Fibroblast of lung (primary cell): ENCODE measurements at regions not wholly inside any gene's neighbourhood (a gene's known extent, or its start where the extent isn't known, plus 50 kb on each side); places are given as distances from the start of the nearest gene placed in this dataset.
"Not testable (repeated sequence)": the region's sequence is repeated elsewhere in the genome, so short reads cannot be mapped to it uniquely, and the experiment has no call there.

Experiments used
- DNase-seq, 2 donors: peaks; one replicate each; pipeline versions ENCODE4 v3.0.0 to v3.0.0-alpha.2; 2010; ENCODE audit warnings: low read depth in 2 of 2
- H2AFZ ChIP-seq: 2 replicates; pipeline ENCODE4 v1.5.1; 2012; ENCODE audit warnings: low read length, control low read depth, inconsistent platforms
- H3K27ac ChIP-seq: 2 replicates; pipeline ENCODE4 v1.5.1; 2011; ENCODE audit warnings: low read length, control low read depth; ENCODE audit not compliant: insufficient read depth
- H3K27me3 ChIP-seq: 2 replicates; pipeline ENCODE4 v1.5.1; 2011; ENCODE audit warnings: mild to moderate bottlenecking, low read length; ENCODE audit not compliant: control insufficient read depth, insufficient read depth
- H3K36me3 ChIP-seq: 2 replicates; pipeline ENCODE4 v1.5.1; 2011; ENCODE audit warnings: low read length; ENCODE audit not compliant: control insufficient read depth, insufficient read depth
- H3K4me1 ChIP-seq: 2 replicates; pipeline ENCODE4 v1.5.1; 2011; ENCODE audit warnings: low read length; ENCODE audit not compliant: control insufficient read depth, insufficient read depth; ENCODE audit errors: extremely low read depth
- H3K4me2 ChIP-seq: 2 replicates; pipeline ENCODE4 v1.5.1; 2011; ENCODE audit warnings: low read length, control low read depth; ENCODE audit not compliant: insufficient read depth; ENCODE audit errors: extremely low read depth
- H3K4me3 ChIP-seq, 4 experiments: fragments of 200-600 bp in 1 of 4; sonication (generic) in 1 of 4; replicated peaks in 1 of 4; 2 replicates each; pipeline ENCODE4 v1.5.1; 2011 to 2016; ENCODE audit warnings: low read length in 4 of 4, low read depth in 3 of 4, mild to moderate bottlenecking in 3 of 4, control low read depth in 2 of 4, inconsistent platforms in 1 of 4, mixed read lengths in 1 of 4; ENCODE audit not compliant: insufficient read depth in 1 of 4; ENCODE audit errors: control extremely low read depth in 1 of 4
- H3K79me2 ChIP-seq: 2 replicates; pipeline ENCODE4 v1.5.1; 2012; ENCODE audit warnings: mild to moderate bottlenecking, low read length, inconsistent platforms; ENCODE audit not compliant: control insufficient read depth, insufficient read depth
- H3K9ac ChIP-seq: 2 replicates; pipeline ENCODE4 v1.5.1; 2011; ENCODE audit warnings: mild to moderate bottlenecking, low read length, control low read depth; ENCODE audit not compliant: insufficient read depth
- H3K9me3 ChIP-seq: 2 replicates; pipeline ENCODE4 v1.5.1; 2012; ENCODE audit warnings: low read depth, low read length; ENCODE audit not compliant: control insufficient read depth, insufficient read depth
- H4K20me1 ChIP-seq: 2 replicates; pipeline ENCODE4 v1.5.1; 2011; ENCODE audit warnings: low read length; ENCODE audit not compliant: control insufficient read depth, insufficient read depth; ENCODE audit errors: extremely low read depth
- CTCF ChIP-seq, 2 donors: IDR thresholded peaks in 1 of 2; conservative IDR thresholded peaks in 1 of 2; 1 replicate in 1 of 2; 2 replicates in 1 of 2; pipeline ENCODE4 v1.5.1; 2011 to 2012; ENCODE audit warnings: low read length in 2 of 2, control low read depth in 1 of 2, inconsistent platforms in 1 of 2, low read depth in 1 of 2, mild to moderate bottlenecking in 1 of 2
- EZH2 ChIP-seq: IDR thresholded peaks from 2 replicates; pipeline ENCODE4 v1.5.1; 2012; ENCODE audit warnings: low read length, control low read depth, mild to moderate bottlenecking; ENCODE audit errors: missing control alignments

- TF ChIP-seq EZH2 (no peak), CTCF (conservative IDR thresholded peaks at IDR 0.05 in 1 of 2, IDR thresholded peaks at IDR 0.05 in 1 of 2; ENCODE audit: low read depth in 1 of 2, low read length in 2 of 2) (no peak)
- no peak overlapping the region for H3K4me3 ChIP-seq
- H2AFZ ChIP-seq: no peak overlapping the region
- no peaks in the 10 kb centered on the region for H3K27me3 ChIP-seq
- no peak overlapping the region for H3K27ac ChIP-seq
- no peaks in the 10 kb centered on the region for H3K9me3 ChIP-seq
- no peaks in the 10 kb centered on the region for H3K36me3 ChIP-seq
- H3K79me2 ChIP-seq: no peaks in the 10 kb centered on the region
- DNase-seq: no peak
- H3K4me2 ChIP-seq: no peak overlapping the region
- H3K4me1 ChIP-seq: no peaks in the 10 kb centered on the region
- no peak overlapping the region for H3K9ac ChIP-seq
- no peaks in the 10 kb centered on the region for H4K20me1 ChIP-seq
These were observed 132.1 kb upstream of the SATB1 start for GRCh38 chr3:18557216-18557615.

- Histone ChIP-seq H3K36me3 (no peaks in the 10 kb centered on the region), H3K4me3 (no peak overlapping the region), H2AFZ (no peak overlapping the region), H3K9me3 (no peaks in the 10 kb centered on the region), H4K20me1 (no peaks in the 10 kb centered on the region), H3K4me2 (no peak overlapping the region), H3K27ac (no peak overlapping the region), H3K27me3 (no peaks in the 10 kb centered on the region), H3K4me1 (no peaks in the 10 kb centered on the region), H3K79me2 (no peaks in the 10 kb centered on the region), H3K9ac (no peak overlapping the region)
- TF ChIP-seq EZH2: no peak
- no peak for TF ChIP-seq CTCF (conservative IDR thresholded peaks at IDR 0.05 in 1 of 2, IDR thresholded peaks at IDR 0.05 in 1 of 2; ENCODE audit: low read depth in 1 of 2, low read length in 2 of 2)
- DNase-seq: peak in 1 of 2 donors; percentile 58
These were observed 131.5 kb upstream of the SATB1 start for GRCh38 chr3:18556503-18557135.

- no peak overlapping the region for H2AFZ ChIP-seq
- H3K4me3 ChIP-seq: no peak overlapping the region
- H3K9ac ChIP-seq: no peak overlapping the region
- H4K20me1 ChIP-seq: no peaks in the 10 kb centered on the region
- no peaks in the 10 kb centered on the region for H3K79me2 ChIP-seq
- no peaks in the 10 kb centered on the region for H3K9me3 ChIP-seq
- H3K27ac ChIP-seq: no peak overlapping the region
- H3K27me3 ChIP-seq: no peaks in the 10 kb centered on the region
- TF ChIP-seq CTCF (conservative IDR thresholded peaks at IDR 0.05 in 1 of 2, IDR thresholded peaks at IDR 0.05 in 1 of 2; ENCODE audit: low read depth in 1 of 2, low read length in 2 of 2) (no peak), EZH2 (no peak)
- DNase-seq: no peak
- no peak overlapping the region for H3K4me2 ChIP-seq
- no peaks in the 10 kb centered on the region for H3K4me1 ChIP-seq
- H3K36me3 ChIP-seq: no peaks in the 10 kb centered on the region
These were observed 130.9 kb upstream of the SATB1 start for GRCh38 chr3:18556001-18556408.

GRCh38 chr3:18552579-18553105 is 127.5 kb upstream of the SATB1 start:
- H3K9me3 ChIP-seq, H3K4me2 ChIP-seq, H3K4me3 ChIP-seq, DNase-seq, H3K27ac ChIP-seq, H3K36me3 ChIP-seq, H3K9ac ChIP-seq, H3K79me2 ChIP-seq, H3K27me3 ChIP-seq, H2AFZ ChIP-seq, H4K20me1 ChIP-seq, H3K4me1 ChIP-seq: not testable (repeated sequence)
